ENCODE measurements at regions not wholly inside any gene's neighbourhood (a gene's known extent, or its start where the extent isn't known, plus 50 kb on each side); places are given as distances from the start of the nearest gene placed in this dataset.

- DNase-seq, result no peak
- intact Hi-C loops (cut with DNase I; ENCODE audit: low total_unique reads), result no loop called here
- no peak for TF ChIP-seq EP300 (IDR thresholded peaks at IDR 0.05; ENCODE audit: low read depth)
- no peak for TF ChIP-seq POLR2A (IDR thresholded peaks at IDR 0.05)
- no peak for TF ChIP-seq CTCF (IDR thresholded peaks at IDR 0.05)
- TF ChIP-seq POLR2AphosphoS5 (IDR thresholded peaks at IDR 0.05), result no peak
- Histone ChIP-seq H3K27me3 (no peaks in the 10 kb centered on the region), H3K9me3 (no peaks in the 10 kb centered on the region), H3K36me3 (no peaks in the 10 kb centered on the region), H3K27ac (no peak overlapping the region), H3K4me3 (no peak overlapping the region), H3K4me1 (peaks cover 0 to 14% (median 9%) of the 10 kb centered on the region in 4 donors)
- 64% methylated on average over 4 of the region's 4 CpGs; no CpG with 5 or more reads in 1 of the 2 donors for WGBS, 2 donors (ENCODE audit: low coverage in 1 of 2)
- in situ Hi-C loops (cut with MboI; ENCODE audit: low pct_ligation_motif_present in 1 of 4, low pct_unique_long_range_greater_than_20kb in 1 of 4, low sequenced_read_pairs in 3 of 4), result no loop called here
Measured at GRCh38 chr11:15774388-15774939, 581.9 kb downstream of the SOX6 start.

- no peak overlapping the region for H3K27ac ChIP-seq
- no peak overlapping the region for H3K4me3 ChIP-seq
- no peak for TF ChIP-seq POLR2AphosphoS5 (IDR thresholded peaks at IDR 0.05)
- no peak for DNase-seq
- H3K36me3 ChIP-seq, result no peaks in the 10 kb centered on the region
- in situ Hi-C loops (cut with MboI; ENCODE audit: low pct_ligation_motif_present in 1 of 4, low pct_unique_long_range_greater_than_20kb in 1 of 4, low sequenced_read_pairs in 3 of 4) (no loop called here), intact Hi-C loops (cut with DNase I; ENCODE audit: low total_unique reads) (no loop called here)
- H3K9me3 ChIP-seq, result no peaks in the 10 kb centered on the region
- WGBS, 2 donors (ENCODE audit: low coverage in 1 of 2), result 60 to 62% methylated on average over 1 to 6 of the region's 6 CpGs
- H3K4me1 ChIP-seq, result peaks cover 0 to 8% (median 6%) of the 10 kb centered on the region in 4 donors
- no peaks in the 10 kb centered on the region for H3K27me3 ChIP-seq
Measured at GRCh38 chr11:15775015-15775541, 581.3 kb downstream of the SOX6 start.

- in situ Hi-C loops (cut with MboI; ENCODE audit: low pct_ligation_motif_present in 1 of 4, low pct_unique_long_range_greater_than_20kb in 1 of 4, low sequenced_read_pairs in 3 of 4), result no loop called here
Measured at GRCh38 chr11:15775797-15776196, 580.5 kb downstream of the SOX6 start.

GRCh38 chr11:15776366-15776765, 580.0 kb downstream of the SOX6 start:
- Histone ChIP-seq H3K36me3 (no peaks in the 10 kb centered on the region), H3K9me3 (no peaks in the 10 kb centered on the region), H3K27ac (no peak overlapping the region), H3K4me1 (peaks cover 0 to 4% (median 0%) of the 10 kb centered on the region in 4 donors), H3K27me3 (no peaks in the 10 kb centered on the region), H3K4me3 (no peak overlapping the region)
- in situ Hi-C loops (cut with MboI; ENCODE audit: low pct_ligation_motif_present in 1 of 4, low pct_unique_long_range_greater_than_20kb in 1 of 4, low sequenced_read_pairs in 3 of 4), result no loop called here
- DNase-seq, result no peak
- TF ChIP-seq CTCF (IDR thresholded peaks at IDR 0.05) (no peak), EP300 (IDR thresholded peaks at IDR 0.05; ENCODE audit: low read depth) (no peak), POLR2A (IDR thresholded peaks at IDR 0.05) (no peak), POLR2AphosphoS5 (IDR thresholded peaks at IDR 0.05) (no peak)
- intact Hi-C loops (cut with DNase I; ENCODE audit: low total_unique reads), result no loop called here
- WGBS, 2 donors (ENCODE audit: low coverage in 1 of 2), result 64 to 90% methylated on average over 1 of the region's 1 CpG

More at GRCh38 chr11:15775797-15776196, 580.5 kb downstream of the SOX6 start:
- Histone ChIP-seq H3K27ac (no peak overlapping the region), H3K4me3 (no peak overlapping the region), H3K27me3 (no peaks in the 10 kb centered on the region), H3K9me3 (no peaks in the 10 kb centered on the region), H3K4me1 (peaks cover 0 to 4% (median under 1%) of the 10 kb centered on the region in 4 donors), H3K36me3 (no peaks in the 10 kb centered on the region)
- DNase-seq, result no peak
- TF ChIP-seq POLR2A (IDR thresholded peaks at IDR 0.05) (no peak), EP300 (IDR thresholded peaks at IDR 0.05; ENCODE audit: low read depth) (no peak), POLR2AphosphoS5 (IDR thresholded peaks at IDR 0.05) (no peak), CTCF (IDR thresholded peaks at IDR 0.05) (no peak)
- WGBS, 2 donors (ENCODE audit: low coverage in 1 of 2), result 75% methylated on average over 2 of the region's 2 CpGs; no CpG with 5 or more reads in 1 of the 2 donors
- intact Hi-C loops (cut with DNase I; ENCODE audit: low total_unique reads), result no loop called here

- Histone ChIP-seq H3K27me3 (no peaks in the 10 kb centered on the region), H3K4me3 (no peak overlapping the region), H3K9me3 (no peaks in the 10 kb centered on the region), H3K36me3 (no peaks in the 10 kb centered on the region), H3K27ac (no peak overlapping the region), H3K4me1 (peaks cover 0 to 4% (median 0%) of the 10 kb centered on the region in 4 donors)
- TF ChIP-seq POLR2AphosphoS5 (IDR thresholded peaks at IDR 0.05) (no peak), CTCF (IDR thresholded peaks at IDR 0.05) (no peak), EP300 (IDR thresholded peaks at IDR 0.05; ENCODE audit: low read depth) (no peak), POLR2A (IDR thresholded peaks at IDR 0.05) (no peak)
- in situ Hi-C loops (cut with MboI; ENCODE audit: low pct_ligation_motif_present in 1 of 4, low pct_unique_long_range_greater_than_20kb in 1 of 4, low sequenced_read_pairs in 3 of 4), result no loop called here
- no peak for DNase-seq
- WGBS, 2 donors (ENCODE audit: low coverage in 1 of 2), result 57% methylated on average over 2 of the region's 2 CpGs
- intact Hi-C loops (cut with DNase I; ENCODE audit: low total_unique reads), result no loop called here
Measured at GRCh38 chr11:15779518-15779917, 576.8 kb downstream of the SOX6 start.
